ENCODE measurements at regions not wholly inside any gene's neighbourhood (a gene's known extent, or its start where the extent isn't known, plus 50 kb on each side); places are given as distances from the start of the nearest gene placed in this dataset.
A peak's percentile ranks its signal among the peaks of the same experiment; 100 is the strongest.

DNA sequence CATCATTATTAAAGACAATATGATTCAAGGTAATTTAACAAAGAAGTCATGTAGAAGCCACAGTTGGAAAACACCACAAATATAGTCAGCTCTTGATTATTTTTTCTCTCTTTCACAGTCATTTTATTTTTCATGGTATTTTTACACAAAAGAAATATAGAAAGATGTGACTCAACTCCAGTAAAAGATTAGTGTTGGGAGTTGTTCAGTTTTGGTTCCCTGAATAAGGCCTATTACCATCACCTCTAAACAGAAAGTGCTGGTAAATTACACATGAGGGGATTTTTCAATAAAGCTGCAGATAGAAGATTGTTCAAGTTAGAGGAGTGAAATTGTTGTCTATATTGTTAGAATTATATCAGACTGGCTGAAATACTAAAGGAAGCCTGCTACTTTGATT lies 107.0 kb downstream of the DDIT4L start:
- no peak for DNase-seq

GRCh38 chr4:100082852-100083251 lies 107.4 kb downstream of the DDIT4L start:
- peak; percentile 39 for DNase-seq

GRCh38 chr4:100081491-100081890 lies 108.8 kb downstream of the DDIT4L start:
- peak; percentile 16 for DNase-seq

GRCh38 chr4:100079264-100079663 lies 111.0 kb downstream of the DDIT4L start:
- DNase-seq, result no peak

GRCh38 chr4:100076753-100077152 lies 113.5 kb downstream of the DDIT4L start:
- no peak for DNase-seq

GRCh38 chr4:100075486-100076270 lies 114.6 kb downstream of the DDIT4L start:
- no peak for DNase-seq

DNA sequence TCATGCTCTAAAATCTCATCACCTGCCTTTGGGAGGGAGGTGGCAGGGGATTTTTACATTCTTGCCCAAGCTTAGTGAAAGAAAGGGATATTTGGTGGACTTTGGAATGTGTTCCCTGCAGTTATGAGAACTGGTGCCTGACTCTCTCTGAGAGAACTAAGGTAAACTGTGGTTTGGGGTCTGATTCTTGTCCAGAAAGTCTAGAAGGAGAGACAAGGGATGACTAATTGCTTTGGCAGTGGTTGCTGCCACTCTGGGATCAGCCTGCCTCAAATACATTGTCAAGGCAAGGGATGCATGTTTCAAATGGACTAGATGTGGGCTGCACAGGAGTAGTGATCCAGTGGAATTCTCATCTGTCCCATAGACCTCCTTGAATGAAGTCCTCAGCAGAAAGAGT lies 115.2 kb downstream of the DDIT4L start:
- DNase-seq, result no peak

GRCh38 chr4:100071506-100071905 lies 118.8 kb downstream of the DDIT4L start:
- no peak for DNase-seq

DNA sequence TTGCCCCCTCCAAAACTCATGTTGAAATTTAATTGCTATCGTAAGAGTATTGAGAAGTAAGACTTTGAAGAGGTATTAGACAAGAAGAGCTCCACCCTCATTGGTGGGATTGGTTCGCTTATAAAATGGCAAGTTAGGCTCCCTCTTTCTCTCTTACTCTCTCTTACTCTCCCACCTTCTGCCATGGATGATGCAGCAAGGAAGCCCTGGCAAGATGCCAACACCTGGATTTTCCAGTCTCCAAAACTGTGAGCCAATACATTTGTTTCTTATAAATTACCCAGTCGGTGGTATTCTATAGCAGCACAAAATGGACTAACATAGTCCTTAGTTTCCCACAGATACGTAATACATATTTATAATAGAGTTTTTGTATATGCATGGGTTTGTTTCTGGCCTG lies 119.4 kb downstream of the DDIT4L start:
- DNase-seq, result no peak

- no peak for DNase-seq
Measured at GRCh38 chr4:100069207-100069606, 119.1 kb upstream of the H2AZ1 start.

DNA sequence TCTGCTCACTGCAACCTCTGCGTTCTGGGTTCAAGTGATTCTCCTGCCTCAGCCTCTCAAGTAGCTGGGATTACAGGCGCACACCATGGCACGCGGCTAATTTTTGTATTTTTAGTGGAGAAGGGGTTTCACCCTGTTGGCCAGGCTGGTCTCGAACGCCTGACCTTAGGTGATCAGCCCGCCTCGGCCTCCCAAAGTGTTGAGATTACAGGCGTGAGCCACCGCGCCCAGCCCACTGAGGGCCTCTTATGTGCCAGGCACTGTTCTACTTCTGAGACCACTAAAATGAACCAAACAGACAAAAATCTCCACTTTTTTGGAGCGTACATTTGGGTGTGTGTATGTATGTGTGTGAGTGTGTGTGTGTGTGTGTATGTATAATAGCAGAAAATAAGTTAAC lies 117.2 kb upstream of the H2AZ1 start:
- DNase-seq, result no peak

- DNase-seq, result no peak
Measured at GRCh38 chr4:100063355-100063754, 113.3 kb upstream of the H2AZ1 start.

DNA sequence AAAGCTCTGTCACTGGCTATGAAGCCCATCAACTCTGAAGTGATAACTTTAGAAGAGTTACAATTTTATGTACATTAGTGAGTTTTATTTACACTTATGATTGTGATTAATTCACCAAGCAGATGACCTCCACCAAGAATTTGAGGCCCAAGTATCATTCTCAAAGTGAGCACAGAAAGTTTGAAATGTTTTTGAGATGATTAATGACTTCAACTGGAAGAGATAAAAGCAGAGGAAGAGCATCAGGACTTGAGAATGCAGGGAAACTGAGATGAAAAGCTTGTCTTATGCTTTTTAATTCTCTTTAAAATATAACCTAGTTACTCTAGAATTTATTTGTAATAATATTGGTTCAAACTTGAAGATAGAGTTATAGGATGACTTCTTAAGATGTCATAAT lies 112.8 kb upstream of the H2AZ1 start:
- DNase-seq, result no peak

GRCh38 chr4:100061835-100062234 lies 111.8 kb upstream of the H2AZ1 start:
- DNase-seq, result no peak

GRCh38 chr4:100060765-100061416 lies 110.8 kb upstream of the H2AZ1 start:
- DNase-seq, result no peak

GRCh38 chr4:100059467-100059866 lies 109.4 kb upstream of the H2AZ1 start:
- DNase-seq, result no peak

GRCh38 chr4:100056701-100057100 lies 106.6 kb upstream of the H2AZ1 start:
- DNase-seq, result no peak

- DNase-seq, result no peak
Measured at GRCh38 chr4:100054071-100054470, 104.0 kb upstream of the H2AZ1 start.

GRCh38 chr4:100049872-100050271 lies 99.8 kb upstream of the H2AZ1 start:
- no peak for DNase-seq

DNA sequence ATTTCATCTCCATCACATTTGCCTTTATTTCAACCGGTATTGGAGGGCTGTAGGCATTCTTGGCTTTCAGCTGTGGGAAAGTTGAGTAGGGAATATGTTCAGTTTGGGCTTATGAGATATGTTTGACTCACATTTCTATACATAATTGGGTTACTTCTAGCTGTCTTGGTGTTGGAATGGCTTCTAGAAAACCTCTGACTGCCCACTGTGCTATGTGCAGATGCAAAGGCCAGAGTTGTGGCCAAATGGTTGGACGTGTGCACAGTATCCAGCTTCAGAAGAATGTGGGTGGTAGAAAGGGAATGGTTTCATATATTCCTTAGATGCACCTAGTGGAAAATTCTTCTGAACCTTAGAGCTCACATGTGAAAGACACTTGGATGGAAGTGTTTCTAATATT lies 92.6 kb upstream of the H2AZ1 start:
- DNase-seq, result no peak

DNA sequence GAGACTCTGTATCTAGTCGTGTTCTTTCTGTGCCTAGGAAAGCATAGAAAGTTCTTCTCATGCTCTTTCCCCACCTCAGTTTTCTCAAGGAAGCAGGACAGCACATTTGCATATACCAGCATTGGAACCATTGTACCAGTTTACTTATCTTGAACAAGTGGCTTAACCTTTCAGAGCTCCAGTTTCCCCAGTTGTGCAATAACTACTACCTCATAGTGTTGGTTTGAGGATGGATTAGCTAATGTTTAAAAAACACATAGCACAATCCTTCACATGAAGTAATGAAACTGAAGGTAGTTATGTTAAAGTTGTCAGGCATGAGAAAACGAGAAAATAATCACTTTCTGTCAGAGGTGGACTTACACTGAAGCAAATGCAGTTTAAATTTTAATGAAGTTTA lies 92.2 kb upstream of the H2AZ1 start:
- DNase-seq, result no peak

GRCh38 chr4:100041646-100042045 lies 91.6 kb upstream of the H2AZ1 start:
- no peak for DNase-seq

DNA sequence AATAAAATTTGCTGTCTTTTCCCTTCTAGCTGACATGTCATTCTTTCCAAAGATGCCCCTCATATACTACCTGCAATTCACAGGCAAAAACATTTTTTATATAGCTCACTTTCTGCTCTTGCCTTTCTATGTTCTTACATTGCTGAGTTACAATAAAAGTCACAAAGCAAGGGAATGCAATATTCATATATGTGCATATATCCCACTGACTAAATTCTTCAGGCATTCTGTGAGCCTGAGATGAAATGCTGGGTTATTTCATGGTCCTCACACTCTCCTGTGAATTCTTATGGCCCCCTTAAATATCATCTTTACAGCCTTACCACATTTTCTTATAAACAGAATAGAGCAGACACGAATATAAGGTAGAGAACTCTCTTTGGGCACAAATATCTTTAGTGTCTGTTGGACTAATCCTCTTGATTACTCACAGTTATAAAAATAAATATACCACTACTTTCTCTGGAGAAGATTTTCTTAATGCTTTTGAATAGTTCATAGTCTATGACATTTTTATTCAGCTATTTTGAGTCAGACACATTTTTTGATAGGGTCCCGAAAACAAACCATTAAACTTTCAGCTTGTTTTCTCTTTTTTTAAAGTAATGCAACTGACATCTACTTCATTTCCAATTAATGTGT lies 84.1 kb upstream of the H2AZ1 start:
- no peak for DNase-seq

DNA sequence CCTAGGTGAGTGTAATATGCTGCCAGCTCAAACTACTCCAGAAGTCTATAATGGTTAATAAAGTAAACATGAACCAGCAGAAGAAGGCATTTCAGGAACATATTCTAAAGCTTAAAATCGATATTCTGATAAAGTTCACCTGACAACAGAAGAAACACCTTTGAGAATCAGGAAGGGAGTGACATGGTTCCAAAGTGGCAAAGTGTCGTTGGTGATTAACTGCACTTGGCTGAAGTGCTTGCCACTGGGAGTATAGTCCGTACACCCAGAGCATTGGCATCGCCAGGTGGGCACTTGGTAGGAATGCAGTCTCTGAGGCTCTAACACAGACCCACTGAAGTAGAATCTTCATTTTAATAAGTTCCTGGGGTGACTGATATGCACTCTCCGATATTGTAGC lies 76.0 kb upstream of the H2AZ1 start:
- no peak for DNase-seq

All from inflammatory macrophage treated with lipopolysaccharide for 4 hours (primary cell).